ENCODE measurements at regions not wholly inside any gene's neighbourhood (a gene's known extent, or its start where the extent isn't known, plus 50 kb on each side); places are given as distances from the start of the nearest gene placed in this dataset.
"Not testable (repeated sequence)": the region's sequence is repeated elsewhere in the genome, so short reads cannot be mapped to it uniquely, and the experiment has no call there.

DNA sequence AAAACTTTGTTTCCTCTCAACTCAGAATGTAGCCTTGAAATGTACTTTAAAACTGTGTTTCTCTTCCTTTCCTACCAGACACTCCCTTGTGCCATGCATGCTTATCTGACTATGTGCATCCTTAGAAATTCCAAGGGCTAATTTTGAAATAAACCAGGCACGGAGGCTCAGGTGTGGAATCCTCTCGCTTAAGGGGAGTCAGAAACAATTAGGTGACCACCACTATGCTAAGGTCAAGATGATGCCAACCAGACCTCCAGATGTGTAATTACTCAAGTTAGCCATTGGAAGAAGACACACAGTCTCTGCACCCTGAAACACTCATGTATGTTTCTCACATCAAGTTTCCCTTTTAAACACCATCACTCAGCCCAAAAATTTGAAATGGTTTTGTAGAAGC is 572.1 kb downstream of the VGLL3 start:
- no peak overlapping the region for H3K27ac ChIP-seq
- intact Hi-C loops (cut with DNase I): no loop called here

DNA sequence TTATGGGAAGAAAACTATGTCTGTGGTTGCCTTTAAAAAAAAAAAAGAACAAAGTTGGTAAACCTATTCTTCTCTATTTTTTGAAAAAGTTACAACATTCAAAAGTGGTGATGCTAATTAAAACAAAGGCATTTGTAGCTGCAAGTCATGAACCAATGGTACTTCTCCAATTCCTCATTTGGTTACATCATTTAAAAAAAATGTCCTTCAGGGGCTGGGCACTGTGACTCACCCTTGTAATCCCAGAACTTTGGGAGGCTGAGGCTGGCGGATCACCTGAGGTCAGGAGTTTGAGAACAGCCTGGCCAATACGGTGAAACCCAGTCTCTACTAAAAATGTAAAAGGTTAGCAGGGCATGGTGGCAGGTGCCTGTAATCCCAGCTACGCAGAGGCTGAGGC is 574.6 kb downstream of the VGLL3 start:
- no peak for FAIRE-seq
- Histone ChIP-seq H3K9me3 (no peaks in the 10 kb centered on the region), H3K27me3 (no peaks in the 10 kb centered on the region), H3K27ac (no peak overlapping the region), H3K4me3 (no peak overlapping the region), H3K4me1 (no peaks in the 10 kb centered on the region), H3K36me3 (no peaks in the 10 kb centered on the region)
- 72 to 84% methylated on average over 3 of the region's 3 CpGs for WGBS, 2 donors
- ATAC-seq: no peak
- TF ChIP-seq, protein P1, sequence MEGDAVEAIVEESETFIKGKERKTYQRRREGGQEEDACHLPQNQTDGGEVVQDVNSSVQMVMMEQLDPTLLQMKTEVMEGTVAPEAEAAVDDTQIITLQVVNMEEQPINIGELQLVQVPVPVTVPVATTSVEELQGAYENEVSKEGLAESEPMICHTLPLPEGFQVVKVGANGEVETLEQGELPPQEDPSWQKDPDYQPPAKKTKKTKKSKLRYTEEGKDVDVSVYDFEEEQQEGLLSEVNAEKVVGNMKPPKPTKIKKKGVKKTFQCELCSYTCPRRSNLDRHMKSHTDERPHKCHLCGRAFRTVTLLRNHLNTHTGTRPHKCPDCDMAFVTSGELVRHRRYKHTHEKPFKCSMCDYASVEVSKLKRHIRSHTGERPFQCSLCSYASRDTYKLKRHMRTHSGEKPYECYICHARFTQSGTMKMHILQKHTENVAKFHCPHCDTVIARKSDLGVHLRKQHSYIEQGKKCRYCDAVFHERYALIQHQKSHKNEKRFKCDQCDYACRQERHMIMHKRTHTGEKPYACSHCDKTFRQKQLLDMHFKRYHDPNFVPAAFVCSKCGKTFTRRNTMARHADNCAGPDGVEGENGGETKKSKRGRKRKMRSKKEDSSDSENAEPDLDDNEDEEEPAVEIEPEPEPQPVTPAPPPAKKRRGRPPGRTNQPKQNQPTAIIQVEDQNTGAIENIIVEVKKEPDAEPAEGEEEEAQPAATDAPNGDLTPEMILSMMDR (IDR thresholded peaks at IDR 0.05): no peak
- DNase-seq: no peak
- intact Hi-C loops (cut with DNase I): no loop called here

More for the DNA sequence above, 572.1 kb downstream of the VGLL3 start:
- 43 to 50% methylated on average over 2 of the region's 2 CpGs for WGBS, 2 donors
- DNase-seq (no peak), FAIRE-seq (no peak), ATAC-seq (no peak)
- Histone ChIP-seq H3K36me3 (no peaks in the 10 kb centered on the region), H3K4me1 (no peaks in the 10 kb centered on the region), H3K9me3 (no peaks in the 10 kb centered on the region), H3K27me3 (no peaks in the 10 kb centered on the region), H3K4me3 (no peak overlapping the region)
- TF ChIP-seq, protein P1 (IDR thresholded peaks at IDR 0.05): no peak

DNA sequence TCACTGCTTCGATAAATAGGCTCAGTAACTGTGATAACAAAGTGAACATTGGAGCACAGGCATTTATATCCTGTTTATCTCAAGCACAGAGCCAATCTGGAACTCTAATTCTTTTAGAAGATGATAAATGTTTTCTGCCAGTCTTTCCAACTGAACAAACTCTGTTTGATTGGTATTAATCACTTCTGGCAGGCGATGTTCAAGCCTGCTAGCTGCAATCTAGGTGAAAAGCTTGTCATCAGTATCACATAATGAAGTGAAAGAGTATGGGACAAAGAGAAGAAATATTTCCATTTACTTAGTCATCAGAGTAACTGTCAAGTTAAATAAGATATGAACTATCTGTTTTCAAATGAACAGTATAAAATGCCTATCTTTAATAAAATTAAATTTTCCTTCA is 577.3 kb downstream of the VGLL3 start:
- no peaks in the 10 kb centered on the region for H3K9me3 ChIP-seq
- ATAC-seq: no peak
- H3K4me3 ChIP-seq: no peak overlapping the region
- DNase-seq: no peak
- no peak overlapping the region for H3K27ac ChIP-seq
- FAIRE-seq: no peak
- intact Hi-C loops (cut with DNase I): no loop called here
- no peaks in the 10 kb centered on the region for H3K36me3 ChIP-seq
- H3K4me1 ChIP-seq: no peaks in the 10 kb centered on the region
- H3K27me3 ChIP-seq: no peaks in the 10 kb centered on the region
- TF ChIP-seq, protein P1 (IDR thresholded peaks at IDR 0.05): no peak
- WGBS, 2 donors: 1 to 2% methylated on average over 2 of the region's 2 CpGs

GRCh38 chr3:86410587-86410986 is 580.4 kb downstream of the VGLL3 start:
- no peak for DNase-seq
- H3K4me3 ChIP-seq: no peak overlapping the region
- no peak for FAIRE-seq
- intact Hi-C loops (cut with DNase I): no loop called here
- H3K27me3 ChIP-seq: no peaks in the 10 kb centered on the region
- no peak overlapping the region for H3K27ac ChIP-seq
- H3K4me1 ChIP-seq: no peaks in the 10 kb centered on the region
- no peaks in the 10 kb centered on the region for H3K9me3 ChIP-seq
- H3K36me3 ChIP-seq: no peaks in the 10 kb centered on the region
- TF ChIP-seq, protein P1 (IDR thresholded peaks at IDR 0.05): no peak
- no peak for ATAC-seq
- WGBS, 2 donors: 6 to 17% methylated on average over 2 of the region's 2 CpGs

DNA sequence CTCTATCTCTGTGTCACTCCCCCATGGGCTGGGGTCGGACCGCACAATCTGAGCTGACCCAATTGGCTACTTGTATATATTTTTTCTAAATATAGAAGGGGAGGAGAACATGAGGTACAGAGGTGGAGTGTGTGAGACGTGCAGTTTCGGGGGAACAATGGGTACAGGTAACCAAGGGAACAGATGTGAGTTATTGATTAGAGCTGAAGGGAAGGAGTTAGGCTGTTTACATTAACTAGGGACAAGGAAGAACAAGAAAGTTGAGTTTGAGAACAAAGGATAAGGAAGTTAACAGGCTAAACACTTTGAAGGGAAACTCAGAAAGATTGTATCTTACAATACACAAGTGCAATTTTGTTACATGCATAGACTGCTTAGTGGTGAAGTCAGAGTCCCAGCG is 601.2 kb downstream of the VGLL3 start:
- ATAC-seq; FAIRE-seq; H3K27me3 ChIP-seq; DNase-seq; H3K27ac ChIP-seq; H3K9me3 ChIP-seq; H3K4me3 ChIP-seq; H3K36me3 ChIP-seq; intact Hi-C loops (cut with DNase I); H3K4me1 ChIP-seq: not testable (repeated sequence)
- 16 to 25% methylated on average over 5 of the region's 5 CpGs for whole genome bisulfite sequencing, 2 donors

DNA sequence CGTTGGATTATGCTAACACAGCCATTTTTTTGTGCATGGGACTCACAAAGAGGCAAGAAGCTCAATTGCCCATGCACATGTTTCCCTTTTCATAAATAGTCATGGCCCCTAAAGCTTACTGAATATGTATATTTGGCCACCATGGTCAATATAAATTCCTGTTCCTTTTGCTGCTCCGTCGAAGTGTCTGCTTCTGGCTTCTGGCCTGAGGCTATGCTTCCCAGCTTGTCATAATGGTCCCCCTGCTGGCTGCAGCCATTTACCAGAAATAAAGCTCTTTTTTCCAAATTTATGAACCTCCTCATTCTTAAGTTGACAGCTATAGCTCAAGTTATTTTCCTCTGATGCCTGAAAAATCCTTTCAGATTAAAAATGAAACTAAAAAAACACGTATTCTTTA is 602.1 kb downstream of the VGLL3 start:
- WGBS, 2 donors: 71 to 78% methylated on average over 4 of the region's 4 CpGs
- intact Hi-C loops (cut with DNase I): no loop called here
- Histone ChIP-seq H3K27me3 (no peaks in the 10 kb centered on the region), H3K4me3 (no peak overlapping the region), H3K27ac (no peak overlapping the region), H3K9me3 (no peaks in the 10 kb centered on the region), H3K36me3 (no peaks in the 10 kb centered on the region), H3K4me1 (no peaks in the 10 kb centered on the region)
- no peak for FAIRE-seq
- TF ChIP-seq, protein P1 (IDR thresholded peaks at IDR 0.05): no peak
- no peak for DNase-seq
- no peak for ATAC-seq
